ENCODE measurements at regions not wholly inside any gene's neighbourhood (a gene's known extent, or its start where the extent isn't known, plus 50 kb on each side); places are given as distances from the start of the nearest gene placed in this dataset.
A peak's percentile ranks its signal among the peaks of the same experiment; 100 is the strongest.

GRCh38 chr14:94680862-94681288 is 68.7 kb downstream of the SERPINA3 start (continued):
- TF ChIP-seq ZNF687 (CRISPR knock-in tag; IDR thresholded peaks at IDR 0.05) (peak; percentile 60), ZNF414 (CRISPR knock-in tag; IDR thresholded peaks at IDR 0.05) (0 out of 2 replicates have a peak, but pooled peaks have one; percentile 58), CHD4 (IDR thresholded peaks at IDR 0.05; ENCODE audit: borderline replicate concordance, low read length) (peak; percentile 94), ZNF280D (CRISPR knock-in tag; IDR thresholded peaks at IDR 0.05) (0 out of 2 replicates have a peak, but pooled peaks have one; percentile 69), CCDC6 (CRISPR knock-in tag; IDR thresholded peaks at IDR 0.05) (0 out of 2 replicates have a peak, but pooled peaks have one; percentile 66), ZNF558 (CRISPR knock-in tag; IDR thresholded peaks at IDR 0.05; ENCODE audit: borderline replicate concordance) (no peak), EHMT2 (IDR thresholded peaks at IDR 0.05; ENCODE audit: borderline replicate concordance, low read depth, low read length) (0 out of 2 replicates have a peak, but pooled peaks have one; percentile 44), ZBTB4 (CRISPR knock-in tag; IDR thresholded peaks at IDR 0.05; ENCODE audit: borderline replicate concordance) (0 out of 2 replicates have a peak, but pooled peaks have one; percentile 66), ZZZ3 (CRISPR knock-in tag; IDR thresholded peaks at IDR 0.05; ENCODE audit: borderline replicate concordance) (no peak), FOXJ3 (CRISPR knock-in tag; IDR thresholded peaks at IDR 0.05; ENCODE audit: borderline replicate concordance) (0 out of 2 replicates have a peak, but pooled peaks have one; percentile 37), ZNF362 (CRISPR knock-in tag; IDR thresholded peaks at IDR 0.05; ENCODE audit: borderline replicate concordance) (0 out of 2 replicates have a peak, but pooled peaks have one; percentile 6), HMGXB4 (CRISPR knock-in tag; IDR thresholded peaks at IDR 0.05; ENCODE audit: borderline replicate concordance in 1 of 2, low read depth in 1 of 2) (0 out of 4 replicates have a peak, but pooled peaks of 1 of the 2 experiments have one; percentile 20)

Data from HepG2 (cell line).